Mesenchymal stem cell (in vitro differentiated cells and primary cell): ENCODE measurements at regions not wholly inside any gene's neighbourhood (a gene's known extent, or its start where the extent isn't known, plus 50 kb on each side); places are given as distances from the start of the nearest gene placed in this dataset.
"Not testable (repeated sequence)": the region's sequence is repeated elsewhere in the genome, so short reads cannot be mapped to it uniquely, and the experiment has no call there.

ENCODE experiments used
- DNase-seq: peaks from one replicate; pipeline ENCODE4 v3.0.0-alpha.2; 2013
- H2AFZ ChIP-seq: one replicate; pipeline ENCODE4 v1.6.1; 2013; ENCODE audit warnings: low read depth, mild to moderate bottlenecking, control low read depth, inconsistent platforms, low read length, moderate library complexity
- H2AK5ac ChIP-seq: 2 replicates; pipeline ENCODE4 v1.6.1; 2013; ENCODE audit warnings: low read length, moderate library complexity, mild to moderate bottlenecking, inconsistent platforms; ENCODE audit not compliant: severe bottlenecking
- H2BK120ac ChIP-seq: one replicate; pipeline ENCODE4 v1.6.1; 2013; ENCODE audit warnings: low read depth, mild to moderate bottlenecking, inconsistent platforms, low read length, moderate library complexity
- H2BK12ac ChIP-seq, 2 experiments: one replicate each; pipeline ENCODE4 v1.6.1; 2013; ENCODE audit warnings: inconsistent platforms in 2 of 2, low read length in 2 of 2, mild to moderate bottlenecking in 2 of 2, moderate library complexity in 2 of 2, control low read depth in 1 of 2
- H2BK15ac ChIP-seq: one replicate; pipeline ENCODE4 v1.6.1; 2013; ENCODE audit warnings: mild to moderate bottlenecking, low read depth, inconsistent platforms; ENCODE audit not compliant: poor library complexity, severe bottlenecking
- H2BK5ac ChIP-seq: 2 replicates; pipeline ENCODE4 v1.6.1; 2013; ENCODE audit warnings: low read depth, mild to moderate bottlenecking, low read length, control low read depth, inconsistent platforms; ENCODE audit not compliant: poor library complexity, severe bottlenecking
- H3K14ac ChIP-seq, 2 experiments: one replicate each; pipeline ENCODE4 v1.6.1; 2013; ENCODE audit warnings: inconsistent platforms in 2 of 2, low read length in 2 of 2, control low read depth in 1 of 2, mild to moderate bottlenecking in 1 of 2, moderate library complexity in 1 of 2
- H3K18ac ChIP-seq, 2 experiments: one replicate each; pipeline ENCODE4 v1.6.1; 2013; ENCODE audit warnings: inconsistent platforms in 2 of 2, low read length in 2 of 2, control low read depth in 1 of 2, low read depth in 1 of 2, mild to moderate bottlenecking in 1 of 2
- H3K23ac ChIP-seq, 2 experiments: one replicate each; pipeline ENCODE4 v1.6.1; 2013; ENCODE audit warnings: inconsistent platforms in 2 of 2, low read length in 2 of 2, mild to moderate bottlenecking in 2 of 2, moderate library complexity in 2 of 2, control low read depth in 1 of 2
- H3K27ac ChIP-seq: 2 replicates; pipeline ENCODE4 v1.5.1; 2013; ENCODE audit warnings: mild to moderate bottlenecking, moderate library complexity, low read length, control low read depth, inconsistent platforms; ENCODE audit not compliant: poor library complexity, severe bottlenecking
- H3K27me3 ChIP-seq, 2 experiments: 2 replicates each; pipeline versions ENCODE4 v1.6.1 to v1.7.0; 2013; ENCODE audit warnings: low read length in 2 of 2, mild to moderate bottlenecking in 2 of 2, moderate library complexity in 2 of 2, control low read depth in 1 of 2, inconsistent platforms in 1 of 2; ENCODE audit not compliant: control insufficient read depth in 1 of 2, insufficient read depth in 1 of 2
- H3K36me3 ChIP-seq, 2 experiments: 2 replicates each; pipeline versions ENCODE4 v1.6.1 to v1.7.0; 2013; ENCODE audit warnings: low read length in 2 of 2, control low read depth in 1 of 2, inconsistent platforms in 1 of 2, low read depth in 1 of 2, mild to moderate bottlenecking in 1 of 2; ENCODE audit not compliant: insufficient read depth in 2 of 2, control insufficient read depth in 1 of 2
- H3K4ac ChIP-seq, 2 experiments: one replicate each; pipeline ENCODE4 v1.6.1; 2013; ENCODE audit warnings: inconsistent platforms in 2 of 2, low read length in 2 of 2, mild to moderate bottlenecking in 2 of 2, moderate library complexity in 2 of 2, control low read depth in 1 of 2, low read depth in 1 of 2
- H3K4me1 ChIP-seq: 2 replicates; pipeline ENCODE4 v1.6.1; 2013; ENCODE audit warnings: low read depth, low read length, control low read depth; ENCODE audit not compliant: control insufficient read depth, insufficient read depth
- H3K4me2 ChIP-seq: 2 replicates; pipeline ENCODE4 v1.6.1; 2013; ENCODE audit warnings: low read length, mild to moderate bottlenecking, inconsistent platforms; ENCODE audit not compliant: poor library complexity, severe bottlenecking
- H3K4me3 ChIP-seq, 2 experiments: 2 replicates each; pipeline versions ENCODE4 v1.5.1 to v1.7.0; 2013; ENCODE audit warnings: low read length in 2 of 2, mild to moderate bottlenecking in 2 of 2, control low read depth in 1 of 2, low read depth in 1 of 2; ENCODE audit not compliant: insufficient read depth in 1 of 2
- H3K79me1 ChIP-seq: replicated peaks from 2 replicates; pipeline ENCODE4 v1.6.1; 2013; ENCODE audit warnings: mild to moderate bottlenecking, control low read depth, low read length, inconsistent platforms; ENCODE audit not compliant: poor library complexity, severe bottlenecking
- H3K9ac ChIP-seq: 2 replicates; pipeline ENCODE4 v1.7.0; 2013; ENCODE audit warnings: mild to moderate bottlenecking, low read length, moderate library complexity
- H3K9me3 ChIP-seq: 2 replicates; pipeline ENCODE4 v1.7.0; 2013; ENCODE audit warnings: mild to moderate bottlenecking, low read length; ENCODE audit not compliant: control insufficient read depth
- H4K8ac ChIP-seq: one replicate; pipeline ENCODE4 v1.6.1; 2013; ENCODE audit warnings: inconsistent platforms, mild to moderate bottlenecking, low read length, moderate library complexity
- H4K91ac ChIP-seq: one replicate; pipeline ENCODE4 v1.6.1; 2013; ENCODE audit warnings: mild to moderate bottlenecking, low read length, inconsistent platforms
- WGBS: methylation state at CpG from one replicate; pipeline ENCODE4 v1.1.7; 2013; ENCODE audit warnings: mixed read lengths; 5-methylcytosine and 5-hydroxymethylcytosine counted together

DNA sequence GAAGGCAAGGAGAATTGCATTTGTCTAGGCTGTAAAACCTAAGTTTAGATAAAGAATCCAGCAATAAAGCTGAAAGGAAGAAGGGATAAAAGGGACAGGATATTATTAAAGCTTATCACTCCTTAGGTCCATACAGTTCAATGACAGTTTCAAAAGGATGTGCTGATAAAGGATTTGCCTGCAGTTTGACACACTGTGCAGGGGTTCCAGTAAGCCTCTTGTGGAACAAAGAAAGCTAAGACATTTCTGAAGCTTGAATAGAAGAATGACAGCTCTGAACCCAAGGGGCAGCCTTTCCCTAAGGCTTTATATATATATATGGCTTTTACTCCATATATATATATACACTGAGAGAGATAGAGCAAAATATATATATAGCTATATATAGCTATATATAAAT is 276.8 kb upstream of the GRM3 start:
- H3K4me2 ChIP-seq, result no peak overlapping the region
- peaks cover 3% of the 10 kb centered on the region for H3K9me3 ChIP-seq
- no peak overlapping the region for H4K91ac ChIP-seq
- H2AFZ ChIP-seq, result no peak overlapping the region
- H3K79me1 ChIP-seq, result no peaks in the 10 kb centered on the region
- H3K9ac ChIP-seq, result no peak overlapping the region
- no peak overlapping the region for H2BK12ac ChIP-seq
- H4K8ac ChIP-seq, result no peak overlapping the region
- no peaks in the 10 kb centered on the region for H3K27me3 ChIP-seq
- no peak overlapping the region for H2AK5ac ChIP-seq
- H3K4me3 ChIP-seq, result no peak overlapping the region
- H3K27ac ChIP-seq, result no peak overlapping the region
- no peaks in the 10 kb centered on the region for H3K36me3 ChIP-seq
- no peak overlapping the region for H3K14ac ChIP-seq
- no peak overlapping the region for H2BK15ac ChIP-seq
- H3K23ac ChIP-seq, result no peak overlapping the region
- no peak for DNase-seq
- H2BK5ac ChIP-seq, result no peak overlapping the region
- H3K18ac ChIP-seq, result no peak overlapping the region
- no peaks in the 10 kb centered on the region for H3K4me1 ChIP-seq
- no peak overlapping the region for H3K4ac ChIP-seq
- H2BK120ac ChIP-seq, result no peak overlapping the region

DNA sequence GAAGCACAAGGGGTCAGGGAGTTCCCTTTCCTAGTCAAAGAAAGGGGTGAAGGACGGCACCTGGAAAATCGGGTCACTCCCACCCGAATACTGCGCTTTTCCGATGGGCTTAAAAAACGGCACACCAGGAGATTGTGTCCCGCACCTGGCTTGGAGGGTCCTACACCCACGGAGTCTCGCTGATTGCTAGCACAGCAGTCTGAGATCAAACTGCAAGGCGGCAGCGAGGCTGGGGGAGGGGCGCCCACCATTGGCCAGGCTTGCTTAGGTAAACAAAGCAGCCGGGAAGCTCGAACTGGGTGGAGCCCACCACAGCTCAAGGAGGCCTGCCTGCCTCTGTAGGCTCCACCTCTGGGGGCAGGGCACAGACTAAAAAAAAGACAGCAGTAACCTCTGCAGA is 303.3 kb upstream of the GRM3 start:
- peaks cover 16% of the 10 kb centered on the region for H3K9me3 ChIP-seq
- H2AFZ ChIP-seq, H3K4me1 ChIP-seq, H2BK15ac ChIP-seq, H3K18ac ChIP-seq, H2BK5ac ChIP-seq, H2BK12ac ChIP-seq, H3K9ac ChIP-seq, DNase-seq, H3K4me2 ChIP-seq, H3K14ac ChIP-seq, H3K4me3 ChIP-seq, H3K23ac ChIP-seq, H2BK120ac ChIP-seq, H3K36me3 ChIP-seq, H3K27me3 ChIP-seq, H3K27ac ChIP-seq, H2AK5ac ChIP-seq, H3K79me1 ChIP-seq, H4K91ac ChIP-seq, H4K8ac ChIP-seq, H3K4ac ChIP-seq: not testable (repeated sequence)
- WGBS, result 78% methylated on average over 14 of the region's 14 CpGs

DNA sequence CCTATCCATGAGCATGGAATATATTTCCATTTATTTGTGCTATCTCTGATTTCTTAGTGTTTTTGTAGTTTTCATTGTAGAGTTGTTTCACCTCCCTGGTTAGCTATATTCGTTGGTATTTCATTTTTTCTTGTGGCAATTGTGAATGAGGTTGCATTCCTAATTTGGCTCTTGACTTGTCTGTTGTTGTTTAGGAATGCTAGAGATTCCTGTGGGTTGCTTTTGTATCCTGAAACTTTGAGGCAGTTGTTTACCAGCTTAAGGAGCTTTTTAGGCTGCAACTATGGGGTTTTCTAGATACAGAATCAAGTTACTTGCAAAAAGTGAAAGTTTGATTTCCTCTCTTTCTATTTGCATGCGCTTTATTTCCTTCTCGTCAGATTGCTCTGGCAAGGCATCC is 304.7 kb upstream of the GRM3 start:
- H2AK5ac ChIP-seq, result no peak overlapping the region
- H2BK5ac ChIP-seq, result no peak overlapping the region
- no peak overlapping the region for H3K4me3 ChIP-seq
- H3K23ac ChIP-seq, result no peak overlapping the region
- H2AFZ ChIP-seq, result no peak overlapping the region
- no peak overlapping the region for H3K4ac ChIP-seq
- 34% methylated on average over 1 of the region's 3 CpGs for WGBS
- H3K36me3 ChIP-seq, result no peaks in the 10 kb centered on the region
- H4K91ac ChIP-seq, result no peak overlapping the region
- no peaks in the 10 kb centered on the region for H3K79me1 ChIP-seq
- no peak overlapping the region for H3K9ac ChIP-seq
- H3K4me1 ChIP-seq, result no peaks in the 10 kb centered on the region
- H4K8ac ChIP-seq, result no peak overlapping the region
- H3K9me3 ChIP-seq, result peaks cover 16% of the 10 kb centered on the region
- no peaks in the 10 kb centered on the region for H3K27me3 ChIP-seq
- no peak for DNase-seq
- no peak overlapping the region for H3K27ac ChIP-seq
- H2BK15ac ChIP-seq, result no peak overlapping the region
- H3K4me2 ChIP-seq, result no peak overlapping the region
- no peak overlapping the region for H2BK12ac ChIP-seq
- H3K18ac ChIP-seq, result no peak overlapping the region
- no peak overlapping the region for H2BK120ac ChIP-seq
- no peak overlapping the region for H3K14ac ChIP-seq

- no peak overlapping the region for H2AK5ac ChIP-seq
- no peak overlapping the region for H4K8ac ChIP-seq
- no peaks in the 10 kb centered on the region for H3K4me1 ChIP-seq
- no peak overlapping the region for H2BK12ac ChIP-seq
- no peak overlapping the region for H2BK15ac ChIP-seq
- no peaks in the 10 kb centered on the region for H3K79me1 ChIP-seq
- H3K14ac ChIP-seq, result no peak overlapping the region
- H4K91ac ChIP-seq, result no peak overlapping the region
- WGBS, result 80% methylated on average over 1 of the region's 1 CpG
- no peaks in the 10 kb centered on the region for H3K9me3 ChIP-seq
- H3K36me3 ChIP-seq, result no peaks in the 10 kb centered on the region
- no peak overlapping the region for H2BK120ac ChIP-seq
- H3K18ac ChIP-seq, result no peak overlapping the region
- no peak overlapping the region for H2BK5ac ChIP-seq
- H3K4me2 ChIP-seq, result no peak overlapping the region
- no peaks in the 10 kb centered on the region for H3K27me3 ChIP-seq
- no peak overlapping the region for H3K23ac ChIP-seq
- H3K9ac ChIP-seq, result no peak overlapping the region
- DNase-seq, result no peak
- H3K27ac ChIP-seq, result no peak overlapping the region
- no peak overlapping the region for H3K4ac ChIP-seq
- no peak overlapping the region for H2AFZ ChIP-seq
- no peak overlapping the region for H3K4me3 ChIP-seq
These were observed 314.8 kb upstream of the GRM3 start for GRCh38 chr7:86328801-86329433.
